K562 (cell line): ENCODE measurements at regions not wholly inside any gene's neighbourhood (a gene's known extent, or its start where the extent isn't known, plus 50 kb on each side); places are given as distances from the start of the nearest gene placed in this dataset.
"Not testable (repeated sequence)": the region's sequence is repeated elsewhere in the genome, so short reads cannot be mapped to it uniquely, and the experiment has no call there.

ENCODE experiments used
- ATAC-seq: fragments of 200-7000 bp; cut with Tn5 transposase; 3 replicates; pipeline ENCODE4 v1.9.1; 2020; ENCODE audit warnings: moderate library complexity
- BruUV-seq: library from RNA; stranded (reverse); fragments of 400-500 nt; replicated peaks from 2 replicates; lab custom pipeline; 2021; lab: Mats Ljungman, UMichigan
- CTCF ChIA-PET: fragments of 300-600 bp; formaldehyde crosslinking; extraction: SDS; loops from one replicate; lab custom pipeline; 2021; ENCODE audit warnings: low intra/inter-chr PET ratio; lab: Yijun Ruan, JAX
- POLR2A ChIA-PET: fragments of 300-600, 350-650 bp; sonication (Branson Sonifier 250); formaldehyde crosslinking; extraction: SDS; loops from one replicate; lab custom pipeline; 2021; ENCODE audit warnings: antibody characterized with exemption, inconsistent platforms; lab: Yijun Ruan, JAX
- DNase-seq, 4 experiments: peaks; one replicate each; pipeline versions ENCODE4 v3.0.0 to v3.0.0-alpha.2; 2011 to 2018; ENCODE audit warnings: low spot score in 3 of 4, mixed read lengths in 3 of 4; ENCODE audit errors: extremely low read depth in 1 of 4
- FAIRE-seq: peaks from 2 replicates; lab custom pipeline; 2011; peaks lifted over from hg19 to GRCh38; lab: Jason Lieb, UNC
- H2AFZ ChIP-seq: 2 replicates; pipeline ENCODE4 v1.6.0; 2011; ENCODE audit warnings: low read depth, low read length, control low read depth, inconsistent platforms
- H3K27ac ChIP-seq: fragments of 200-600 bp; 3 replicates; pipeline ENCODE4 v1.8.0; 2011; ENCODE audit warnings: low read depth, mild to moderate bottlenecking, control low read depth, inconsistent platforms, low read length, moderate library complexity, mixed read lengths; ENCODE audit errors: extremely low read depth
- H3K27me3 ChIP-seq, 2 experiments: fragments of 300-600 bp in 1 of 2; 2 replicates in 1 of 2; 3 replicates in 1 of 2; pipeline versions ENCODE4 v1.6.0 to v1.8.0; 2011; ENCODE audit warnings: inconsistent platforms in 2 of 2, low read length in 2 of 2, mild to moderate bottlenecking in 1 of 2, mixed read lengths in 1 of 2, moderate library complexity in 1 of 2; ENCODE audit not compliant: control insufficient read depth in 2 of 2, insufficient read depth in 2 of 2
- H3K36me3 ChIP-seq: fragments of 300-600 bp; 3 replicates; pipeline ENCODE4 v1.8.0; 2011; ENCODE audit warnings: mild to moderate bottlenecking, low read length, inconsistent platforms; ENCODE audit not compliant: control insufficient read depth, insufficient read depth
- H3K4me1 ChIP-seq, 2 experiments: fragments of 200-600 bp in 1 of 2; replicated peaks in 1 of 2; 2 replicates in 1 of 2; 3 replicates in 1 of 2; pipeline versions ENCODE4 v1.5.1 to v1.8.0; 2011; ENCODE audit warnings: inconsistent platforms in 2 of 2, low read length in 2 of 2, mild to moderate bottlenecking in 1 of 2, mixed read lengths in 1 of 2, moderate library complexity in 1 of 2; ENCODE audit not compliant: control insufficient read depth in 2 of 2, insufficient read depth in 2 of 2
- H3K4me2 ChIP-seq: 2 replicates; pipeline ENCODE4 v1.6.1; 2011; ENCODE audit warnings: low read length, control low read depth, inconsistent platforms, mixed read lengths; ENCODE audit not compliant: insufficient read depth
- H3K4me3 ChIP-seq: fragments of 200-600 bp; sonication (generic), shearing (Covaris generic); 2 replicates; pipeline ENCODE4 v1.5.1; 2016; ENCODE audit warnings: control low read depth, inconsistent platforms
- H3K79me2 ChIP-seq: fragments of 200-600 bp; 3 replicates; pipeline ENCODE4 v1.8.0; 2011; ENCODE audit warnings: low read length, inconsistent platforms; ENCODE audit not compliant: control insufficient read depth, insufficient read depth
- H3K9ac ChIP-seq, 2 experiments: 2 replicates each; pipeline versions ENCODE4 v1.6.0 to v1.6.1; 2011; ENCODE audit warnings: low read depth in 2 of 2, low read length in 2 of 2, control low read depth in 1 of 2, inconsistent platforms in 1 of 2, mild to moderate bottlenecking in 1 of 2, mixed read lengths in 1 of 2; ENCODE audit not compliant: insufficient read depth in 1 of 2
- H3K9me1 ChIP-seq: one replicate; pipeline ENCODE4 v1.6.0; 2011; ENCODE audit warnings: inconsistent platforms, mild to moderate bottlenecking, low read length, moderate library complexity; ENCODE audit not compliant: control insufficient read depth, insufficient read depth
- H3K9me3 ChIP-seq: replicated peaks from 2 replicates; pipeline ENCODE4 v1.5.1; 2011; ENCODE audit warnings: low read depth, low read length, inconsistent platforms; ENCODE audit not compliant: control insufficient read depth, insufficient read depth
- H4K20me1 ChIP-seq: replicated peaks from 2 replicates; pipeline ENCODE4 v1.6.1; 2011; ENCODE audit warnings: low read length, inconsistent platforms, mixed read lengths; ENCODE audit not compliant: control insufficient read depth, insufficient read depth
- ZNF507 ChIP-seq: conservative IDR thresholded peaks from 2 replicates; pipeline ENCODE4 v1.6.1; 2017; ENCODE audit warnings: missing genetic modification characterization, missing compliant biosample characterization
- WGBS: fragments of 100-300 bp; shearing (Covaris generic); methylation state at CpG from one replicate; pipeline ENCODE4 v1.1.6; 2016; ENCODE audit warnings: low coverage, mixed read lengths; ENCODE audit not compliant: insufficient coverage; ENCODE audit errors: missing lambda C conversion rate; 5-methylcytosine and 5-hydroxymethylcytosine counted together
- in situ Hi-C: fragments of 300-500 bp; cut with MboI; formaldehyde crosslinking; loops from 4 replicates; pipeline ENCODE4 v1.15.0; 2018; ENCODE audit warnings: inconsistent platforms, mixed read lengths
- intact Hi-C: fragments of 100-400 bp; cut with micrococcal nuclease; formaldehyde crosslinking; loops from 2 replicates; pipeline ENCODE4 v1.14.2; 2022

DNA sequence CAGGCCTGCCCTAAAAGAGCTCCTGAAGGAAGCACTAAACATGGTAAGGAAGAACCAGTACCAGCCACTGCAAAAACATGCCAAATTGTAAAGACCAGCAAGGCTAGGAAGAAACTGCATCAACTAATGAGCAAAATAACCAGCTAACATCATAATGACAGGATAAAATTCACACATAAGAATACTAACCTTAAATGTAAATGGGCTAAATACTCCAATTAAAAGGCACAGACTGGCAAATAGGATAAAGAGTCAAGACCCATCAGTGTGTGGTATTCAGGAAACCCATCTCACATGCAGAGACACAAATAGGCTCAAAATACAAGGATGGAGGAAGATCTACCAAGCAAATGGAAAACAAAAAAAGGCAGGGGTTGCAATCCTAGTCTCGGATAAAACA lies 147.7 kb upstream of the KYNU start:
- BruUV-seq, H3K9me3 ChIP-seq, H3K27me3 ChIP-seq, H3K79me2 ChIP-seq, FAIRE-seq, ATAC-seq, DNase-seq, H2AFZ ChIP-seq, H3K4me3 ChIP-seq, CTCF ChIA-PET, POLR2A ChIA-PET, H3K36me3 ChIP-seq, H3K4me1 ChIP-seq, H3K9ac ChIP-seq, H4K20me1 ChIP-seq, in situ Hi-C loops, H3K9me1 ChIP-seq, intact Hi-C loops, H3K4me2 ChIP-seq, H3K27ac ChIP-seq: not testable (repeated sequence)
- TF ChIP-seq ZNF507 (tag) = peak; percentile 90
- 0% methylated on average over 1 of the region's 1 CpG for WGBS

DNA sequence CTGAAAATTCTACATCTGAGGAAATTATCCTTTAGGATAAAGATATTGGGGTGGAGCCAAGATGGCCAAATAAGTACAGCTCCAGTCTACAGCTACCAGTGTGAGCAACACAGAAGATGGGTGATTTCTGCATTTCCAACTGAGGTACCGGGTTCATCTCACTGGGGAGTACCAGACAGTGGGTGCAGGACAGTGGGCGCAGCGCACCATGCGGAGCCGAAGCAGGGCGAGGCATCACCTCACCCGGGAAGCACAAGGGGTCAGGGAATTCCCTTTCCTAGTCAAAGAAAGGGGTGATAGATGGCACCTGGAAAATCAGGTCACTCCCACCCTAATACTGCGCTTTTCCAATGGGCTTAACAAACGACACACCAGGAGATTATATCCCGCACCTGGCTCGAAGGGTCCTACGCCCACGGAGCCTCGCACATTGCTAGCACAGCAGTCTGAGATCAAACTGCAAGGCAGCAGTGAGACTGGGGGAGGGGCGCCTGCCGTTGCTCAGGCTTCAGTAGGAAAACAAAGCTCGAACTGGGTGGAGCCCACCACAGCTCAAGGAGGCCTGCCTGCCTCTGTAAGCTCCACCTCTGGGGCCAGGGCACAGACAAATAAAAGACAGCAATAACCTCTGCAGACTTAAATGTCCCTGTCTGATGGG lies 149.5 kb upstream of the KYNU start:
- H3K4me3 ChIP-seq, in situ Hi-C loops, H2AFZ ChIP-seq, H3K27ac ChIP-seq, POLR2A ChIA-PET, H3K36me3 ChIP-seq, DNase-seq, FAIRE-seq, BruUV-seq, H4K20me1 ChIP-seq, CTCF ChIA-PET, H3K4me2 ChIP-seq, H3K9me1 ChIP-seq, H3K4me1 ChIP-seq, H3K9me3 ChIP-seq, ATAC-seq, intact Hi-C loops, H3K79me2 ChIP-seq, H3K9ac ChIP-seq, H3K27me3 ChIP-seq: not testable (repeated sequence)
- 6% methylated on average over 17 of the region's 17 CpGs for WGBS
